Stimulated activated CD8-positive, alpha-beta memory T cell treated with anti-CD3 and anti-CD28 coated beads, Interleukin-4, amount 100 ng/mL, for 1 hour (primary cell): ENCODE measurements at regions not wholly inside any gene's neighbourhood (a gene's known extent, or its start where the extent isn't known, plus 50 kb on each side); places are given as distances from the start of the nearest gene placed in this dataset.

Source experiments
- DNase-seq, 2 donors: peaks; one replicate each; pipeline ENCODE4 v3.0.0-alpha.2; 2020; ENCODE audit warnings: low read depth in 2 of 2, low spot score in 1 of 2

DNA sequence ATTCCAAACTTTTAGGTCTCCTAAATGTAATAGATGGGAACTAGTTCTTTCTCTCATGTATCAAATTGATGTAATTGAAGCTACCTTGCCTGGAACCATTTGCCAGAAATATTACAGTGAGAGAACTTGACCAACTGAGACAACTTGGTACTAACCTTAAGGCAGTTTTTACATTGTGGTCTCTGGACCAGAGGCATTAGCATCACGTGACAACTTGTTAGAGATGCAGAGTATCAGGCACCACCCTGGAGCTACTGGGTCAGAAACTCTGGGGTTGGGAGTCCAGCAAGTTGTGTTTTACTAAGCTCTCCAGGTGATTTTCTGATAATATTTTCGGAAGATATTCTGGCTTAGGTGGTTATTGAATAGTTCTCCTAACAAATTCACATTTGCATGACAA, 982.1 kb upstream of the SLC35B3 start:
- DNase-seq, result no peak

DNA sequence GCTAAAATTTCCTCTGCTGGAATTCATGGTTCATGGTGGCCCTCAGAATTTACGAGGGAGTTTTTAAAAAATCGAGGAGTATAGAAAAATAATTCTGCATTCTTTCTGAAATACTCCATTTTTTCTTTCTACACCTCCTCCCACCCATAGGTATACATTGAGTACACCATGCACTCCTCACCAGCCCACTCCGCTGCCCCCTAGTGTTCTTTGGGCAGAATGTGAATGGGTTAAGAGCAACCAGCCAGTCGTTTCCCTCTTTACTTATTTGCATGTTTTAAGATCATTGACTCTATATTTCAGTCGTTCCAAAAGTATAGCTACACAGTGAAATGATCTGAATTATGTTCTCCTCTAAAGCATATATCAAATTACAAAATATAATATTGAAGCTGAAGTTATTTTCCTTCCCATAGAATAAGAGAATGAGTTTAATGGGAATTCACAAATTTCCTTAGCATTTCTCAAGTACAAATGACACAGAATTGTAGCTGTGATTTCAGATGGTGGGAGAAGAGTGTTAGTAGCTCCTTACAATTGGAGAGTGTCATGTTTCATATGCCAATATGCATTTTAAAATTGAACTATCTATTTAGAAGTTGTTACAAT, 977.7 kb upstream of the SLC35B3 start:
- no peak for DNase-seq

DNA sequence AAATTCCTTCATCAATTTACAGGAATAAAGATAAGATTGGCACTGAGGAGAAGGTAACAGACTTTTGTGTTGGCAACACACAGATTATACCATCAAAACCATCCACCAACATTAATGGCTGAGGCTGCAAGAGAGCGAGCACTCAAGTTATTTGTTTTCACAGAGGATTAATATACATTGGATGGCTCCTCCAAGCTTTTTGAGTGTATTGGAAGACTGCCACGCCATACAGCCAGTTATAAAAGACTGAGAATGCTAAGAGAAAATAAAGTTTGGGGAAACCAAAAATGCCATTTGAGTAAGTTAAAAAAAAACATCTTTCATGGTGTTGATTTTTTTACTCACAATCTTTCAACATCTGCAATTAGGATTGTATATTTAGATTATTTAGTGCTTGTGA, 973.8 kb upstream of the SLC35B3 start:
- DNase-seq, result no peak

DNA sequence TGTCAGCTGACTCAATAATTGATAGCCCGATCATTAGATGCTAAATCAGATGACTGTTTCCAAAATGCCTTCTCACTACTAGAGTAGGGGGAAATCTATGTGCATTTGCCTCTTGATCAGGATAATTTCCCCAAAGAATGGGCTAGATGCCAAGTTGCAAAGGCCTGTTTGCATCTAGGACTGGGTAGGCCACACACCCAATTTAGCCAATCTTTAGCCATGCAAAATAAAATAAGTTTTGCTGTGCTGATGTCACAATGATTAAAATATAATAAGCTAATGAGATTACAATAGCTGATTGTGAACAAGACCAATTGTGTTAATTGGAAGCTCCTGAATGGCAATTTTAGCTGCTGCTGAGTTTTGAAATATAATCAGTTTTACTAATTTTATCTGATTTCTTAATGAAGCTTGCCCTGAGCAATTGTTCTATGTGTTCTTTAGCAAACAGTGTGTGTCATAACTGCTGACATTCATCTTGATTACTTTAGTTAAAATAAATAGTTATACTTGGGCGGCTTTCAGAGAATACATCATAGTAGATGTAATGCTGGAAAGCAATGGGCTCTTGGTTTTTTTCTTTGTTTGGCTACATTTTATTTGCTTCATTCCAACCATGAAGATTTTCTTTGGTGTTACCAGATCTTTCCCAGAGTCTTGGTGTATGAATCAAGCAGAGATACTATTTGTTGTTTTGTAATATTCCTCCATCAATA, 973.2 kb upstream of the SLC35B3 start:
- no peak for DNase-seq

DNA sequence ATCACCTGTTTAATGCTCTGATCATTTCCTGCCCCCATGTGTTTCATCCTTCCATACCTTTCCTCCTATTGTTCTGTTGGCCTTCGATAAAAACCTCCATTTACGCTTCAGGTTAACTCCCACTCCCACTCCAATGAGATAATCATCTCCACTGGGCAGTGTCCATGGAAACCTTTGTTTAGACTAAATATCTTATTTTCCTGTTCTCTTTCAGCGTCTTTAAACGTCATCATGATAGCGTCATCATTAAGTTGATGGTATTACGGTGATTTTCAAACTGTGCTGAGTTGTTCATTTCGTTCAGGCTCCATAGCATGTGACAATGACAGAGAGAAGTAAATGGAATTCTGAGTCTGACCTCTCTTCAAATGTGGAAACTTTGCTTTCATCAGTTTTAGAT, 970.5 kb upstream of the SLC35B3 start:
- no peak for DNase-seq

DNA sequence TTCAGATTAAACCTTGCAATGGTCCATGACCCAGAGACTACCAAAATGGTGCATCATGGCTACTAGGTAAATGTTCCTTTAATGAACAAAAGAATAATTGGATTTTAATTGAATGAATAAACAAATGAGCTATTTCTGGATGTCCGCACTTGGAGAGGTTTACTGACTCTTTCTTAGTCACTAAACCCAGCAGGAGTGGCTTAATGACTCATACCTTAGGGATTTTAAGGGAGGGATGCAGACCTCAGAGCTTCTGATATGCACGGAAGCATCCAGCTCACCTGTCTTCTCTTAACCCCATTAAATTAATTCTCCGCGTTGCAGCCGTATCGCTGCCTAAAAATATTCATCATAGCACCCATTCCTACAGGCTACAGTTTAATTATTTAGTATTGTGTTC, 970.0 kb upstream of the SLC35B3 start:
- DNase-seq, result no peak

DNA sequence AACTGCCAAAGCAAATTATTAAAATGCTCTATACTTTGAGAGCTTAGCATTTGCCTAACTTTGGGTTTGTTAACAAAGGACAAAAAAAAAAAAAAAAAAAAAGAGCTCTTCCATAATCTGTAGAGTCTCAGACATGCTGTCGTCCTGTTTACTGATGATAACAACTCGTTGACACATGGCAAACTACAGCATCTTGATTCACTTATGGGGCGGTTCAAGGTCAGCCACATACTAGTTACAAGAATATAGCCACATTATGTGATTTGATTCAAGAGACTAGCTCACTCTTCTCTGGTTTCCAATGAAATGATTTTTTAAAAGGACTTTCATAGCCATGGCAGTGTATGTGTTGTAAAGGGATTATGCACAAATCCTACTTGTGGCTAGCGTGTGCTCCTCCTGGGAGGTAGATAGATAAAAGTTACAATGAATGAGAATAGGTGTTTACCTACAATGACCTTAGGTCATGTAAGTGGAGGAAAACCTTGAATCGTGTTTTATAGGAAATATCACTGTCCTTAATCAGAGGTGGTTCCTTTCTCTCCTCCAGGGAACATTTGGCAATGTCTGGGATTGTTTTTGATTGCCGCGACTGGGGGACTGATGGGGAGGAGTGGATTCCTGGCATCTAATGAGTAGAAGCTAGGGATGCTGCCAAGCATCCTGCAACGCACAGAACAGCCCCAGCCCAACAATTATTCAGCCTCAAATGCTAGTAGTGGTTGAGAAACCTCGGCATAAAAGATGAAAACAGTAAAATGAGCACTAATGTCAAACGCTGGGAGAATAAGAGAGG, 969.2 kb upstream of the SLC35B3 start:
- DNase-seq, result no peak

DNA sequence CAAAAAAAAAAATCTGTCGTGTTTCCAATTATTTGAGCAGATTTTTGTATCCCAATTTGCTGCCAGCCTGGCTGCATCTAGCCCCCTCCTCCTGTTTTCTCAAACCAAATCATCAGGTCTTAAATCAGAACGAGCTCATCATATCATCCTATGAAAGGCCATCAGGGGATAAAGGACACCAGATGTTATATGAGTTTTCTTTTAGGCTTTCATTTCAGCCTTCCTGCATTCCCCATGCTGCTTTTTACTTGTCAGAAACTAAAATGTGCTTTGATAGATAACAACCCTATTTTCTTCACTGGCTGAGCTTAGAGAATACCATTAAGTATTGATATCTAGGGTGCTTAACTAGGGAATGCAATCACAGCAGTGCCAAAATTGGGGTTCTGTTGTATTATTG, 968.4 kb upstream of the SLC35B3 start:
- no peak for DNase-seq

DNA sequence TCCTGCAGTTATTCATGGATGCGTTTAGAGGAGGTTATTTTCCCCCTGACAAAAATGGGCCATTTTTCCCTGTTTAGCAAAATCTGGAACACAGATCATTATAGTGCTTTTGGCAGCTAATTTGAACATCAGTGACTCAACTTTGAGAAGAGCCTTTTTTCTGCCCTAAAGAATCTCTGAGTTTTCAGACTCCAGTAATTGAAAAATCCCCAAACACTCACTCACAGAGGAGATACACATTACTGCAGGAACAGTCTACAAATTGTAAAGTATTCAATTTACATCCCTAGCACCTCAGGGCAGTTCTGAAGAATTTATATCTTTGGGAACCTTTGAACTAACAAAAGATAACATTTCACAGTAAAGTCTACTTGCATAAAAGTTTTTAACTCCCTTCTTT, 966.6 kb upstream of the SLC35B3 start:
- no peak for DNase-seq

DNA sequence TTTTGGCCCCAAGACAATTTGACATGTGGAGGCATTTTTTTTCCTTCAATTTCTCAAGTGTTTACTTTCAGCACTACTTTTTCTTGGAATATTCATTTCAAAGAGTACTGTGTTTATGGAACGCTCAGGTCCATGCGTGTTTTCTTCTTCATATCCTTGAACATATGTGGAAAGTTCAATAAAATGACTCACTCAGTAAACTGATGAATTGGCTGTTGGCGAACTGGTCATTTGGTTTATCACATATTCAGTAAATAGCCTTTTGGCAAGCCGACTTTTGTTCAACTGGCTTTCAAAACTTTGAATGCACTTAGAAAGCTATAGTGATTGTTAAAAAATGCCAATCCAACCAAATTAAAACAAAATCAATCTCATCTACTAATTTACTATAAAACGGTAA, 964.6 kb upstream of the SLC35B3 start:
- no peak for DNase-seq

DNA sequence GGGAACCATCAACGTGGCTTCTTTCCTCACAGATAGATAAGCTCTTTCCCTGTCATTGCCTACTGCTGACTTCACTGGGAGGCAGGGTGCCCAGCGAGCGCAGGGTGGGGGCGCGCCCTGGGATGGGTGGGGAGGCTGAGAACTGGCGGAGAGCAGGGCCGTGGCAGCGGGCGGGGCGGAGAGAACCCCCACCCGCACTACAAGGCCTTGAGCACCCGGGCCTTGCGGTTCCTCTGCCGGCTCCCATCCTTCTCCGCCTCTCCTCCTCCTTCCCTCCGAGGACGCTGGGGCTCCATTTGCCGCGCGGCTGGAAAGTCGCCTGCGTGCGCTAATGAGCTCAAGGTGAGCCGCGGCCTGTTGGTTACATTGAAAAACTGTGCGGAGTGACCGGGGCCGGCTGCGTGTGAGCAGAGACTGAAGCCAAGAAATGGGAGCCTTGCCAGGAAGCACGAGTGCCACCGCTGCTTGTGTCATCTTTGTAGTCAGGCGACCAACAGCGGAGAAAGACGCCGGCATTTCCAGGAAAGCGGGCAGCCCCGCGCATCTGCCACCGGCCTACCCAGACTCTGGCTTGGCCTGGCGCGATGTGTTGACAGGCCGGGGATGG, 963.5 kb upstream of the SLC35B3 start:
- DNase-seq, result no peak

DNA sequence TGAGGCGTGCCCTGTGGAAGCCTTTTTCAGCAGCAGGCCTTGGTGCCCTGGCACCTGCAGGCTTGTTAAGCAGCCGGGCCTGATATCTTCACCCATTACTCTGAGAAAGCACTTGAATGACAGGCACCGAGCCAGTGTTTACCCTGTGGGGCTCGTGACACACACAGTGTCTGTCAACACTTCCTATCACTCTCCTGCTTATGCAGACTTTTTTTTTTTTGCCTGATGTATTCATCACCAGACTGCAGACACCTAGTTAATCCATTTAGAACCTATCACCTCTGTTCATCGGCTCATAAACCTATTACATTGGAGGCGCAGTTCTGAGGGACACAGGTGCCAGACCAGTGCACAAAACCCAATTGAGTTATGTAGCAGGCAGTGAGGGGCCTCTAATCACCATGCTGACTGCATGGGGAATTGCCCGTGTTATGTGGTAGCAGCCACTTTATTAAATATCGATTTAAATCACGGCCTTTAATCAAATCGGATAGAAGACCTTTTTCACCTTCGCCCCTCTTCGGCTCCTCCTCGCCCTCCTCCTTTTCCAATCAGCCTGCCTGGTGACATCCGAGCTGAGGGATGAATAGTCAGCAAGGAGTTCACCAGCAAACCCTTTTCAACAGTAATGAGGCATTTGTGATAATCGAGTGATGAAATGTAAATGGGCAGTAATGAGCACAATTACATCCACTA, 962.9 kb upstream of the SLC35B3 start:
- DNase-seq, result no peak

DNA sequence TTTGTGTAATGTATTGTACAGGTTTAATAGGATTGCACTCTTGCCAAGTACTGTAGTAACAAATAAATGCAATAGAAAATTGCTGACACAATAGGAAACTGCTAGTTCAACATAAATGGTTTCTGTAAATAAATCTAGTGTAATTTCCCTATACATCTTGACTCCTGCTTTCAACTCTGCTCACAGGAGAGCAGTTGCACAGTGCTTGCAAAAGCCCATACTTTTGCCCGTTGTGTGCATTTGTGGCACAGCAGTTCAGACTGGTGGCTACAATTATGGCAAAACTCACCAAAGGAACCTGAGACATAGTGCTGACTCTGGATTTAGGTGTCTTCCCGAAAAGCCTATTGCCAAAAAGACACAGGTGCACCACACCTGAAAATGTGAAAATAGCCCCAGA, 953.3 kb upstream of the SLC35B3 start:
- no peak for DNase-seq

DNA sequence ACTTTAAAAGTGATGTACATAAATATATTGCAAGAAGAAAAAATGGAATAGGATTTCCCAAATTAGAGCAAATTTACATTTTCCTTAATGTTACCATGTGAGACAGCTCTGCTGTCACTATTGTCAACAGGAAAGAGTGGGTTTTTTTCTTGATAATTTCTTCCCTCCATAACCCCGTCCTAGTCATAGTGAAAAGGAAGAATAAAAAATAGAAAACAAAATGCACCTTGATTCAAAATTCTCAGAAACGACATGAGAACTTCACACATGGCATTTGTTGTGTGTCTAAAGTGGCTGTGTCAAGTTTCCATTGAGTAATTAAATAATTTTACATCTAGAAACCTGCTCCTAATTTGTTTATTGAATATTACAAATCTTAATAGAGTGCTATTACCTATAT, 945.2 kb upstream of the SLC35B3 start:
- DNase-seq, result no peak

DNA sequence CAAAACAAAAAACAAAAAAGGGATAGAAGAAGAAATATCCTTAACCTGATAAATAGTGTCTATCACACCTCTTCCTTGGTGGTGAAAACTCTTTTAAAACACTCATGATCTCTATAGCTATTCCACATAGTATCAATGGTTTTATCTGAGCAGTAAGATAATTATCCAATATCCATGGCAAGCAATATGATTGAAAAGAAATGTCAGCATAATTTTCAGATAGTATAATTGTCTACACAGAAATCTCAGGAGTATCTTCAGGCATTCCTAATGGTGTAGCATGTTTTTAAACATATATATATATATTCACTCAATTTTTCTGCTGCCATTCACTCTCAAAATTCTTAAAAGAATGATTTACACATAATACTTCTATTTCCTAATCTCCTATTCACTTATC, 938.0 kb upstream of the SLC35B3 start:
- DNase-seq, result no peak

DNA sequence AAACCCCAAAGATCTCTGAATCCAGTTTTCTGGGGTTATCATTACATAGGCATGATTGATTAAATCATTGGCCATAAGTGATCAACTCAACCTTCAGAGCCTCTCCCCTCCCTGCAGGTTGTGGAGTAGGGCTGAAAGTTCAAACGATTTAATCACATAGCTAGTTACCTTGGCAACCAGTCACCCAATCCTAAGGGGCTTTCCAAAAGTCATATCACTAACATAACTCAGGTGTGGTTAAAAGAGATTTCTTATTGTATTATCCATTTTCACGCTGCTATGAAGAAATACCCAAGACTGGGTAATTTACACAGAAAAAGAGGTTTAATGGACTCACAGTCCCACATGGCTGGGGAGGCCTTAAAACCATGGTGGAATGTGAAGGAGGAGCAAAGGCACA, 935.1 kb upstream of the SLC35B3 start:
- no peak for DNase-seq

DNA sequence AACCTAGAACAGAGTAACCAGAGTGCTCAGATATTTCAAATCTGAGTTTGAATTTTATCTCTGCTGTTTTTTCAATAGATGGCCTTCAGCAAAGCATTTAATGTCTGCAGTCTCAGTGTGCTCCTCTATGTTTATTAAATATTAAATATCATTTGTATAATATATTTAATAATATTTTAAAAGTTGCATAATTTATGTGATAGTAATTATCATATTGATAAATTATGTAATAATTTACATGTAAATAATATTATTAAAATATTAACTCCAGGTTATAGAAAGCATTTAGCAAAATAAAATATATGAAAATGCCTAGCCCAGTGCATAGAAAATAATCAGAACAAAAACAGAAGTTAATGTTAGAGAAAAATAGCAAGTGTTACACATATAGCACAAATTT, 930.0 kb upstream of the SLC35B3 start:
- DNase-seq, result no peak

DNA sequence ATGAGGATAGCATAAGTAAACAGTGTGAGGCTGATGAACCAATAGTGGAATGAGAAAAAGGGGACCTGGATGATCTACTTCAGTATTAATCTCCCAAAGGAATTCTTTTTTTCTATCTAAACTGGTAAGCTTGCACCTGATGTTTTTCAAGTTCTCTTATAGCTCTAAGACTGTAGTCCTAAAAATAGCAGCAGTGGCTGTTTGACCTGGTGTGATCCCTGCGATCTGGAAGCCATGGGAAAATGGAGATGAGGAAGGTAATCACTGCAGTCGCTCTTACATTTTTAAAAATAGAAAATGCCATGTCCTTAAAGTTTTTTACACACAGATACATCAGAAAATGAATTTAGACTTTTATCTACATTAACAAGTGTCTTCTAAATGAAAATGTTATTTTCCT, 926.4 kb upstream of the SLC35B3 start:
- DNase-seq, result no peak

DNA sequence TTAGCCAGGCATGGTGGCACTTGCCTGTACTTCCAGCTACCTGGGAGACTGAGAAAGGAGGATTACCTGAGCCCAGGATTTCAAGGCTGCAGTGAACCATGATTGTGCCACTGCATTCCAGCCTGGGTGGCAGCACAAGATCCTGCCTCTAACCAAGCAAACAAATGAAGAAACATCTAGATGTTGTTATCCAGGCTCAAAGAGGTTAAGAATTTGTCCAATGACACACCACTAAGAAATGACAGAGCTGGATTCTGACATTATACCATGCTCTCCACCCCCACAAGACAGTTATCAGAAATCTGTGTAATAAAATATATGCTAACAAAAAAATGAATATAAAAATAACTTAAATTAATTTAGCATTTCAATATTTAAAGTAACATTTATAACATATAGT, 925.5 kb upstream of the SLC35B3 start:
- DNase-seq, result no peak

DNA sequence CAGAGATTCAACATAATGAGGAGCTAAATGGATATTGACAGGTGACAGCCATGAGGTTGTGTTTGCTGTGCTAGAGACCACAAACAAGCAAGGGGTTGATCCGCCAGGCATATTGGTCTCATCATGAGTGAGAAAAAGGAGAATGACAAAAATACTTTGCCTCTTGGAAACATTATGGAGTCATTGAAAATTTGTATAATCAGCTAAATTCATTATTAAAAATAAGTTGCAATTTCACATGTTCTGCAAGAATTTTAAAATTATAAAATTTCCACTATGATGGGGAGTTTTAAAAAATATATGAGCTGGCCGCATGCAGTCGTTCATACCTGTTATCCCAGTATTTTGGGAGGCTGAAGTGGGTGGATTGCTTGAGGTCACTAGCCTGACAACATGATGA, 912.3 kb upstream of the SLC35B3 start:
- DNase-seq, result no peak

DNA sequence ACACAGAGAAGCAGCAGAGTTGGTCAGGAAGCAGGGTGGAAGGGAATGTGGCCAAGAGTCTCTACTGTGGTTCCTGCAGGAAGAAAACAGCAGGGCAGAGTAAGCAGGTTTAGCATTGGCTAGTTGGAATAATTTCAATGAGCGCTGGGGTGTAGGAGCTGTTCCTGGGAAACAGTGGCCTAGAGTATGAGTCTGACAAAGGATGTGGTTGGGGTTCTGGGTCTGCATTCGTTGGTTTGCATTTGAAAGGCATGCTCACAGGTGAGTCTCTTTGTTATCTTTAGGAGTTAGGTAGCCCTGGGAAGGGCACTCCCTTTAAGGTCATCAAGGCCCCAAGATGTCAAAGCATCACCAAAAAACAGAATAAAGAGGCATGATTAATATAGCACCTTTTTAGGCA, 911.6 kb upstream of the SLC35B3 start:
- no peak for DNase-seq

DNA sequence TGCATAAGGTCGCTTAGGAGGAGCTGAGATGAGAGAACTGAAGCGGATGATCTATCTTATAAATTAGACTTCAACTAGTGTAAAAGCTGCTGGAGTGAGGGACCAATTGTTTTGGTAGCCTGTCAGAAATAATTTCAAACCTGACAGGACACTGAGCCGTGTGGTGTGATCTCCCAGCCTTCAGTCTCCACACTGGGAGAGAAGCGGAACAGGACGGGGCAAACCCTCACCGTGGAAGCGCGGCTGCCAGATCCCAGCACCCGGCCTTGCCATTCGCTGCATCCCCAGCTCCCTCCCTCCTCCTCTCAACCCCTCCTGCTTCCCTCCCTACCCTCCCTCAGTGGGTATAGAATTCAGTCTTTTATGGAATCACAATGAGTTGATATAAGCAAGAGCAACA, 900.1 kb upstream of the SLC35B3 start:
- DNase-seq, result no peak
